Uterus (tissue), 2 donors: ENCODE measurements at regions not wholly inside any gene's neighbourhood (a gene's known extent, or its start where the extent isn't known, plus 50 kb on each side); places are given as distances from the start of the nearest gene placed in this dataset.

Source experiments
- CTCF ChIP-seq, 4 experiments: fragments of 200-600 bp in 2 of 4; fragments of 450-650 bp in 2 of 4; sonication (generic) in 2 of 4; IDR thresholded peaks; one replicate each; pipeline ENCODE4 v1.5.1; 2016 to 2019; ENCODE audit warnings: antibody characterized with exemption in 4 of 4, mild to moderate bottlenecking in 2 of 4, moderate library complexity in 1 of 4
- POLR2A ChIP-seq, 2 donors: fragments of 450-650 bp; IDR thresholded peaks; one replicate each; pipeline ENCODE4 v1.6.1; 2016; ENCODE audit warnings: antibody characterized with exemption in 2 of 2, mild to moderate bottlenecking in 1 of 2, moderate library complexity in 1 of 2

GRCh38 chr7:125033506-125033905 is 103.9 kb upstream of the POT1 start:
- TF ChIP-seq CTCF (IDR thresholded peaks at IDR 0.05) (no peak), POLR2A (IDR thresholded peaks at IDR 0.05) (no peak)
